GM23338 (cell line): ENCODE measurements at regions not wholly inside any gene's neighbourhood (a gene's known extent, or its start where the extent isn't known, plus 50 kb on each side); places are given as distances from the start of the nearest gene placed in this dataset.

ENCODE experiments used
- ATAC-seq: fragments of 200-7000 bp; cut with Tn5 transposase; 3 replicates; pipeline ENCODE4 v1.9.1; 2020
- DNase-seq: peaks from one replicate; pipeline ENCODE4 v3.0.0-alpha.2; 2015; ENCODE audit warnings: low spot score
- H2AFZ ChIP-seq: fragments of 200-600 bp; sonication (generic); 2 replicates; pipeline ENCODE4 v1.8.0; 2016; ENCODE audit warnings: antibody characterized with exemption, mild to moderate bottlenecking, moderate library complexity
- H3F3A ChIP-seq: fragments of 200-600 bp; sonication (generic); replicated peaks from 2 replicates; pipeline ENCODE4 v1.8.0; 2017; ENCODE audit warnings: antibody characterized with exemption, mixed run types, low read depth
- H3K27ac ChIP-seq: fragments of 200-600 bp; sonication (generic); 2 replicates; pipeline ENCODE4 v1.6.1; 2016; ENCODE audit warnings: low read depth
- H3K27me3 ChIP-seq: fragments of 200-600 bp; sonication (generic); 2 replicates; pipeline ENCODE4 v1.8.0; 2016; ENCODE audit warnings: mild to moderate bottlenecking, mixed run types, moderate library complexity; ENCODE audit not compliant: insufficient read depth
- H3K36me3 ChIP-seq: fragments of 200-600 bp; sonication (generic); 2 replicates; pipeline ENCODE4 v1.8.0; 2016; ENCODE audit warnings: mild to moderate bottlenecking; ENCODE audit not compliant: insufficient read depth
- H3K4me1 ChIP-seq: fragments of 200-600 bp; sonication (generic); 2 replicates; pipeline ENCODE4 v1.8.0; 2016; ENCODE audit warnings: mild to moderate bottlenecking, moderate library complexity; ENCODE audit not compliant: insufficient read depth
- H3K4me2 ChIP-seq: fragments of 200-600 bp; sonication (generic); 2 replicates; pipeline ENCODE4 v1.7.1; 2017; ENCODE audit warnings: mixed run types
- H3K4me3 ChIP-seq: fragments of 200-600 bp; sonication (generic); 2 replicates; pipeline ENCODE4 v1.6.1; 2016; ENCODE audit warnings: mixed run types
- H3K79me2 ChIP-seq: fragments of 200-600 bp; sonication (generic); replicated peaks from 2 replicates; pipeline ENCODE4 v1.8.0; 2017; ENCODE audit warnings: mild to moderate bottlenecking; ENCODE audit not compliant: insufficient read depth
- H3K9me2 ChIP-seq: fragments of 200-600 bp; sonication (generic); 2 replicates; pipeline ENCODE4 v1.8.0; 2017; ENCODE audit not compliant: insufficient read depth
- H4K20me1 ChIP-seq: fragments of 200-600 bp; sonication (generic); replicated peaks from 2 replicates; pipeline ENCODE4 v1.8.0; 2017; ENCODE audit warnings: mild to moderate bottlenecking; ENCODE audit not compliant: insufficient read depth
- H3K27ac Mint-ChIP-seq: 2 replicates; pipeline ENCODE4 v1.8.0; 2020; ENCODE audit warnings: inconsistent platforms, mild to moderate bottlenecking, moderate library complexity, mixed read lengths
- H3K27me3 Mint-ChIP-seq: 3 replicates; pipeline ENCODE4 v1.8.0; 2022; ENCODE audit warnings: low read depth, mild to moderate bottlenecking, moderate library complexity, mixed read lengths, inconsistent platforms; ENCODE audit not compliant: insufficient read depth, poor library complexity
- H3K36me3 Mint-ChIP-seq: 3 replicates; pipeline ENCODE4 v1.8.0; 2021; ENCODE audit warnings: low read depth, mild to moderate bottlenecking, inconsistent platforms, moderate library complexity, mixed read lengths
- H3K4me1 Mint-ChIP-seq: 3 replicates; pipeline ENCODE4 v1.8.0; 2020; ENCODE audit warnings: mild to moderate bottlenecking, inconsistent platforms, mixed read lengths
- H3K4me3 Mint-ChIP-seq: 3 replicates; pipeline ENCODE4 v1.8.0; 2021; ENCODE audit warnings: moderate library complexity, mild to moderate bottlenecking, inconsistent platforms, mixed read lengths
- H3K9me3 Mint-ChIP-seq: 3 replicates; pipeline ENCODE4 v1.8.0; 2020; ENCODE audit warnings: moderate library complexity, mild to moderate bottlenecking, inconsistent platforms, mixed read lengths
- CREB1 ChIP-seq: fragments of 250-450 bp; sonication (Bioruptor Pico); IDR thresholded peaks from 2 replicates; pipeline ENCODE4 v1.5.0; 2020; ENCODE audit warnings: low read depth, mild to moderate bottlenecking, moderate library complexity
- JUNB ChIP-seq: IDR thresholded peaks from one replicate; pipeline ENCODE4 v1.6.1; 2016; ENCODE audit warnings: antibody characterized with exemption; ENCODE audit not compliant: unreplicated experiment
- NANOG ChIP-seq: IDR thresholded peaks from 2 replicates; pipeline ENCODE4 v1.6.1; 2016; ENCODE audit warnings: antibody characterized with exemption, borderline replicate concordance
- POLR2AphosphoS5 ChIP-seq: IDR thresholded peaks from 2 replicates; pipeline ENCODE4 v1.6.1; 2016; ENCODE audit warnings: antibody characterized with exemption, low read depth
- ZNF114 ChIP-seq: fragments of 250-450 bp; sonication (Bioruptor Pico); IDR thresholded peaks from 2 replicates; pipeline ENCODE4 v1.5.0; 2020; ENCODE audit warnings: mild to moderate bottlenecking, moderate library complexity
- TF ChIP-seq, protein P1 (sequence below): fragments of 250-450 bp; sonication (Bioruptor Pico); IDR thresholded peaks from 2 replicates; pipeline ENCODE4 v1.5.0; 2020; ENCODE audit warnings: mild to moderate bottlenecking, moderate library complexity
- TF ChIP-seq, protein P2 (sequence below): IDR thresholded peaks from 2 replicates; pipeline ENCODE4 v1.6.1; 2016; ENCODE audit warnings: antibody characterized with exemption

DNA sequence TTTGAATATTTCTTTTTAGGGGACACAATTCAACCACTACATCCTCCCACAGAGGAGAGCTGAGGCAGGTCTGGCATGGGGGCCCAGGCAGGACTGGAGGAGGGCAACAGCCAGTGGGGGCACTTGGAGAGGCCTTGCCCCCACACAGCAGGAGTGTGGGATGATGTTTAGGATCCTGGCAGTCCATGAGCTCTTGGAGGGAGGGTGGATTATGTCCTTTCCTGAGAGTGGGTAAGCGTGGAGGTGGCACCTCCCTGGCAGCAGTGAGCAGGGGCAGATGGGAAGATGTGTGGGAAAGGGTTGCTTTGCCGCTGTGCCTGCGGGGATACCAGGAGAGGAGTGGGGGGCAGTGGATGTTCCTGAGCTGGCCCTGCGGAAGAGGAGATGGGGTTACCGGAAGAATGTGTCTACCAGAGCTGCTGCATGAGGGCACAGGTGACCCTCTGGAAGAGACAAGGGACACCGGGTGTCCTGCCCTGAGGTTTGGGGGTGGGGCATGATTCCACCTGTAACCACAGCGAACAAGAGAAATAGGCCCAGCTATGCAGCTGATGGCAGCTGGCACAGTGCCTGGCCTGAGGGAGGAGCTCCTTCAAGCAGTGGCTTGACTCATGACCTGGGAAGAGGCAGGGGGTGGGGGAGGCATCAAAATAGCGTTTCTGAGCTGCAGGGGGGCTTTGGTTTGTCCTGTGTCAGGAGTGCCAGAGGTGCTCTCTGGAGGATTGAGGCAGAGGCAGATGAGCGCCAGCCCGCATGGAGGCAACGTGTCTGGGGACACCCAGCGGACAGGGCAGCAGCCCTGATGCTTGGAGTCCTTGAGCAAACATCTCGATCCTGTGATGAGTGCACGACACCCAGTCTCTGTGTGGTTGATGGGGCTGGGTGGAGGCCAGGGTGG, 123.9 kb upstream of the TMPRSS2 start (continued):
- TF ChIP-seq, protein P1, sequence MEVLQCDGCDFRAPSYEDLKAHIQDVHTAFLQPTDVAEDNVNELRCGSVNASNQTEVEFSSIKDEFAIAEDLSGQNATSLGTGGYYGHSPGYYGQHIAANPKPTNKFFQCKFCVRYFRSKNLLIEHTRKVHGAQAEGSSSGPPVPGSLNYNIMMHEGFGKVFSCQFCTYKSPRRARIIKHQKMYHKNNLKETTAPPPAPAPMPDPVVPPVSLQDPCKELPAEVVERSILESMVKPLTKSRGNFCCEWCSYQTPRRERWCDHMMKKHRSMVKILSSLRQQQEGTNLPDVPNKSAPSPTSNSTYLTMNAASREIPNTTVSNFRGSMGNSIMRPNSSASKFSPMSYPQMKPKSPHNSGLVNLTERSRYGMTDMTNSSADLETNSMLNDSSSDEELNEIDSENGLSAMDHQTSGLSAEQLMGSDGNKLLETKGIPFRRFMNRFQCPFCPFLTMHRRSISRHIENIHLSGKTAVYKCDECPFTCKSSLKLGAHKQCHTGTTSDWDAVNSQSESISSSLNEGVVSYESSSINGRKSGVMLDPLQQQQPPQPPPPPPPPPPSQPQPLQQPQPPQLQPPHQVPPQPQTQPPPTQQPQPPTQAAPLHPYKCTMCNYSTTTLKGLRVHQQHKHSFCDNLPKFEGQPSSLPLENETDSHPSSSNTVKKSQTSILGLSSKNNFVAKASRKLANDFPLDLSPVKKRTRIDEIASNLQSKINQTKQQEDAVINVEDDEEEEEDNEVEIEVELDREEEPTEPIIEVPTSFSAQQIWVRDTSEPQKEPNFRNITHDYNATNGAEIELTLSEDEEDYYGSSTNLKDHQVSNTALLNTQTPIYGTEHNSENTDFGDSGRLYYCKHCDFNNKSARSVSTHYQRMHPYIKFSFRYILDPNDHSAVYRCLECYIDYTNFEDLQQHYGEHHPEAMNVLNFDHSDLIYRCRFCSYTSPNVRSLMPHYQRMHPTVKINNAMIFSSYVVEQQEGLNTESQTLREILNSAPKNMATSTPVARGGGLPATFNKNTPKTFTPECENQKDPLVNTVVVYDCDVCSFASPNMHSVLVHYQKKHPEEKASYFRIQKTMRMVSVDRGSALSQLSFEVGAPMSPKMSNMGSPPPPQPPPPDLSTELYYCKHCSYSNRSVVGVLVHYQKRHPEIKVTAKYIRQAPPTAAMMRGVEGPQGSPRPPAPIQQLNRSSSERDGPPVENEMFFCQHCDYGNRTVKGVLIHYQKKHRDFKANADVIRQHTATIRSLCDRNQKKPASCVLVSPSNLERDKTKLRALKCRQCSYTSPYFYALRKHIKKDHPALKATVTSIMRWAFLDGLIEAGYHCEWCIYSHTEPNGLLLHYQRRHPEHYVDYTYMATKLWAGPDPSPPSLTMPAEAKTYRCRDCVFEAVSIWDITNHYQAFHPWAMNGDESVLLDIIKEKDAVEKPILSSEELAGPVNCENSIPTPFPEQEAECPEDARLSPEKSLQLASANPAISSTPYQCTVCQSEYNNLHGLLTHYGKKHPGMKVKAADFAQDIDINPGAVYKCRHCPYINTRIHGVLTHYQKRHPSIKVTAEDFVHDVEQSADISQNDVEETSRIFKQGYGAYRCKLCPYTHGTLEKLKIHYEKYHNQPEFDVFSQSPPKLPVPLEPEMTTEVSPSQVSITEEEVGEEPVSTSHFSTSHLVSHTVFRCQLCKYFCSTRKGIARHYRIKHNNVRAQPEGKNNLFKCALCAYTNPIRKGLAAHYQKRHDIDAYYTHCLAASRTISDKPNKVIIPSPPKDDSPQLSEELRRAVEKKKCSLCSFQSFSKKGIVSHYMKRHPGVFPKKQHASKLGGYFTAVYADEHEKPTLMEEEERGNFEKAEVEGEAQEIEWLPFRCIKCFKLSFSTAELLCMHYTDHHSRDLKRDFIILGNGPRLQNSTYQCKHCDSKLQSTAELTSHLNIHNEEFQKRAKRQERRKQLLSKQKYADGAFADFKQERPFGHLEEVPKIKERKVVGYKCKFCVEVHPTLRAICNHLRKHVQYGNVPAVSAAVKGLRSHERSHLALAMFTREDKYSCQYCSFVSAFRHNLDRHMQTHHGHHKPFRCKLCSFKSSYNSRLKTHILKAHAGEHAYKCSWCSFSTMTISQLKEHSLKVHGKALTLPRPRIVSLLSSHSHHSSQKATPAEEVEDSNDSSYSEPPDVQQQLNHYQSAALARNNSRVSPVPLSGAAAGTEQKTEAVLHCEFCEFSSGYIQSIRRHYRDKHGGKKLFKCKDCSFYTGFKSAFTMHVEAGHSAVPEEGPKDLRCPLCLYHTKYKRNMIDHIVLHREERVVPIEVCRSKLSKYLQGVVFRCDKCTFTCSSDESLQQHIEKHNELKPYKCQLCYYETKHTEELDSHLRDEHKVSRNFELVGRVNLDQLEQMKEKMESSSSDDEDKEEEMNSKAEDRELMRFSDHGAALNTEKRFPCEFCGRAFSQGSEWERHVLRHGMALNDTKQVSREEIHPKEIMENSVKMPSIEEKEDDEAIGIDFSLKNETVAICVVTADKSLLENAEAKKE (CRISPR knock-in tag): no peak
- no peak for TF ChIP-seq POLR2AphosphoS5

DNA sequence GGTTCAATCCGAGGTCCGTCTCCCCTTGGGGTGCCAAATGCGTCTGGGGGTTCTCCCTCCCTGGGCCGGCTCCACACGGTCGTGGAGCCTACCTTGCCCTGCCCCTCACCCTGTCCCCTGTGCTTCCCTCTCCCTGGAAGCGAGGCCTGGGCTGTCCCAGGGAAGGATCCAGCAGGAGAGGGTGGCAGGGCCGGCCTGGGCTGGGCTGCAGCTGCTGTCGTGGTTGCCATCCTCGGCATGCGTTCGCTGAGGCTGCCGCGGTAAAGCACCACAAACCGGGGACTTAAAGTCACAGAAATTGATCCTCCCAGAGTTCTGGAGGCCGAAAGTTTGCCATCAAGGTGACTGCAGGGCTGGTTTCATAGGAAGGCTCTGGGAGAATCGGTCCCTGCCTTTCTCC, 123.0 kb upstream of the TMPRSS2 start:
- H3K27ac ChIP-seq: no peak overlapping the region
- no peak overlapping the region for H2AFZ ChIP-seq
- TF ChIP-seq, protein P1 (CRISPR knock-in tag): no peak
- TF ChIP-seq NANOG (no peak), POLR2AphosphoS5 (no peak), CREB1 (CRISPR knock-in tag) (no peak), ZNF114 (CRISPR knock-in tag) (no peak), JUNB (no peak)
- TF ChIP-seq, protein P2, sequence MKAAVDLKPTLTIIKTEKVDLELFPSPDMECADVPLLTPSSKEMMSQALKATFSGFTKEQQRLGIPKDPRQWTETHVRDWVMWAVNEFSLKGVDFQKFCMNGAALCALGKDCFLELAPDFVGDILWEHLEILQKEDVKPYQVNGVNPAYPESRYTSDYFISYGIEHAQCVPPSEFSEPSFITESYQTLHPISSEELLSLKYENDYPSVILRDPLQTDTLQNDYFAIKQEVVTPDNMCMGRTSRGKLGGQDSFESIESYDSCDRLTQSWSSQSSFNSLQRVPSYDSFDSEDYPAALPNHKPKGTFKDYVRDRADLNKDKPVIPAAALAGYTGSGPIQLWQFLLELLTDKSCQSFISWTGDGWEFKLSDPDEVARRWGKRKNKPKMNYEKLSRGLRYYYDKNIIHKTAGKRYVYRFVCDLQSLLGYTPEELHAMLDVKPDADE: no peak

More for the DNA sequence above, 123.0 kb upstream of the TMPRSS2 start:
- no peaks in the 10 kb centered on the region for H3F3A ChIP-seq
- Mint-ChIP-seq H3K9me3 (no peaks in the 10 kb centered on the region; the same call in none of the 3 replicates), H3K4me3 (no peak overlapping the region), H3K36me3 (no peaks in the 10 kb centered on the region; the same call in 2 of the 3 replicates), H3K27ac (no peak overlapping the region), H3K27me3 (peaks cover under 1% of the 10 kb centered on the region), H3K4me1 (no peaks in the 10 kb centered on the region; the same call in 1 of the 3 replicates)
- H3K79me2 ChIP-seq: no peaks in the 10 kb centered on the region
- ATAC-seq: no peak
- no peaks in the 10 kb centered on the region for H4K20me1 ChIP-seq
- peaks cover 12% of the 10 kb centered on the region for H3K9me2 ChIP-seq
- no peaks in the 10 kb centered on the region for H3K4me1 ChIP-seq
- no peaks in the 10 kb centered on the region for H3K27me3 ChIP-seq
- no peak overlapping the region for H3K4me3 ChIP-seq
- DNase-seq: no peak
- no peak overlapping the region for H3K4me2 ChIP-seq
- no peaks in the 10 kb centered on the region for H3K36me3 ChIP-seq
